CD4-positive, alpha-beta memory T cell (primary cell): ENCODE measurements at regions not wholly inside any gene's neighbourhood (a gene's known extent, or its start where the extent isn't known, plus 50 kb on each side); places are given as distances from the start of the nearest gene placed in this dataset.
"Not testable (repeated sequence)": the region's sequence is repeated elsewhere in the genome, so short reads cannot be mapped to it uniquely, and the experiment has no call there.

Experiments used
- CTCF ChIA-PET: fragments of 350-600 bp; sonication (Branson Sonifier 250); formaldehyde crosslinking; loops from one replicate; lab custom pipeline; 2021; ENCODE audit warnings: inconsistent platforms; ENCODE audit not compliant: partially characterized antibody; lab: Charles Lee
- POLR2A ChIA-PET: fragments of 350-600 bp; sonication (Branson Sonifier 250); formaldehyde crosslinking; loops from one replicate; lab custom pipeline; 2021; ENCODE audit not compliant: partially characterized antibody; lab: Charles Lee
- DNase-seq, 5 donors: peaks; one replicate each; pipeline versions ENCODE4 v3.0.0 to v3.0.0-alpha.2; 2020 to 2022; ENCODE audit warnings: mixed read lengths in 1 of 5
- H3K27ac ChIP-seq: one replicate; pipeline ENCODE4 v1.7.0; 2013; ENCODE audit warnings: low read depth, low read length
- H3K27me3 ChIP-seq: 2 replicates; pipeline ENCODE4 v1.7.0; 2013; ENCODE audit warnings: mild to moderate bottlenecking, low read length, moderate library complexity; ENCODE audit not compliant: insufficient read depth
- H3K36me3 ChIP-seq: 2 replicates; pipeline ENCODE4 v1.7.0; 2013; ENCODE audit warnings: mild to moderate bottlenecking, low read length, moderate library complexity; ENCODE audit not compliant: insufficient read depth
- H3K4me1 ChIP-seq: 2 replicates; pipeline ENCODE4 v1.7.0; 2013; ENCODE audit warnings: mild to moderate bottlenecking, low read length, moderate library complexity; ENCODE audit not compliant: insufficient read depth
- H3K4me3 ChIP-seq, 2 donors: one replicate each; pipeline ENCODE4 v1.7.0; 2013; ENCODE audit warnings: low read length in 2 of 2, mild to moderate bottlenecking in 1 of 2
- H3K9me3 ChIP-seq, 2 donors: one replicate each; pipeline ENCODE4 v1.7.0; 2013; ENCODE audit warnings: low read length in 2 of 2, control low read depth in 1 of 2; ENCODE audit not compliant: control insufficient read depth in 1 of 2
- H3K27ac Mint-ChIP-seq, 7 donors: one replicate each; pipeline ENCODE4 v1.8.0; 2020 to 2021; ENCODE audit warnings: mixed read lengths in 7 of 7, mild to moderate bottlenecking in 6 of 7, inconsistent platforms in 3 of 7, moderate library complexity in 3 of 7
- H3K27me3 Mint-ChIP-seq, 2 donors: one replicate each; pipeline ENCODE4 v1.8.0; 2020 to 2021; ENCODE audit warnings: mixed read lengths in 2 of 2
- H3K36me3 Mint-ChIP-seq, 2 donors: one replicate each; pipeline ENCODE4 v1.8.0; 2020 to 2021; ENCODE audit warnings: mixed read lengths in 2 of 2, inconsistent platforms in 1 of 2, mild to moderate bottlenecking in 1 of 2
- H3K4me1 Mint-ChIP-seq, 4 donors: one replicate each; pipeline ENCODE4 v1.8.0; 2020 to 2021; ENCODE audit warnings: mixed read lengths in 4 of 4, mild to moderate bottlenecking in 1 of 4
- H3K4me3 Mint-ChIP-seq, 8 donors: one replicate each; pipeline ENCODE4 v1.8.0; 2020 to 2021; ENCODE audit warnings: mixed read lengths in 8 of 8, mild to moderate bottlenecking in 7 of 8, moderate library complexity in 6 of 8, inconsistent platforms in 3 of 8
- H3K9me3 Mint-ChIP-seq, 8 donors: one replicate each; pipeline ENCODE4 v1.8.0; 2020 to 2021; ENCODE audit warnings: mixed read lengths in 8 of 8, mild to moderate bottlenecking in 5 of 8, inconsistent platforms in 3 of 8, moderate library complexity in 1 of 8
- intact Hi-C: fragments of 100-400 bp; cut with micrococcal nuclease; formaldehyde crosslinking; loops from one replicate; pipeline ENCODE4 v1.15.1; 2023

DNA sequence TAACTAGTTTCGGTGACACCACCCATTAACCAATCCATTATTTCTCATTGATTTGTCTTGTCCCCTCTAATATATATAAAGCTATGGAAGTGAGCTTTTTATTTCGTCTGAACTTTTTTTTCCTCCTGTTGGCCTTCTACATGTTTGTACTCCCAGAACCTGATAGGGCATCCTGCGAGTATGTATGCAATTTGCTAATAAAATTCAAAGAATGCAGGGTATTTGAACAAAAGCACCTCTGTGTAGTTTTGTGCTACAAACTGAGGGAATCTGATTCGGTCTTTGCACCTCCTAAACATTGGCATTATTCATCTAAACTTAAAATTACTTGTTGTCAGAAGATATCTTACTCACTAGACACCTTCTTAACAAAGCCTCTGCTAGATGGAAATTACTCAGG lies 242.9 kb upstream of the TMEFF2 start:
- Mint-ChIP-seq H3K27ac (no peak overlapping the region), H3K27me3 (no peaks in the 10 kb centered on the region), H3K9me3 (no peaks in the 10 kb centered on the region), H3K4me1 (no peaks in the 10 kb centered on the region), H3K36me3 (no peaks in the 10 kb centered on the region), H3K4me3 (no peak overlapping the region)
- Histone ChIP-seq H3K27ac (no peak overlapping the region), H3K27me3 (no peaks in the 10 kb centered on the region), H3K4me3 (no peak overlapping the region), H3K4me1 (no peaks in the 10 kb centered on the region), H3K36me3 (no peaks in the 10 kb centered on the region), H3K9me3 (no peaks in the 10 kb centered on the region)
- ChIA-PET CTCF (no interaction called here), POLR2A (no interaction called here)
- intact Hi-C loops = no loop called here
- DNase-seq = no peak

DNA sequence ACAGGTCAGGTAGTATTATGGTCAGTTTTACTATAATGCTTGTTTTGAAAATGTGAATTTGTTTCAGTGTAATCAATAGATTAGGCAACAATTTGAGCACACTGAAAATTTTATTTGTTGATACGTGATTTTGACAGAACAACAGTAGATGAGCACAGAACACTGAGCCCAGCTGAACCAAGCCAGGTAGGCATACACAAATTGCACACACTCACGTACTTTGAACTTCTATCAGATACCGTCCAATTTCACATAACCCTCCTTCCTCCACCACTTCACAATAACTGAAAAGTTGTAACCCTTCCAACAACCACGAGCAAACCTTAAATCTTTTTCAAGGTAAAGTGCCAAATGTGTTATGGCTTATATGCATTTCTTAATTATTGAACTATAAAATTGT lies 229.5 kb upstream of the TMEFF2 start:
- no peaks in the 10 kb centered on the region for H3K27me3 ChIP-seq

DNA sequence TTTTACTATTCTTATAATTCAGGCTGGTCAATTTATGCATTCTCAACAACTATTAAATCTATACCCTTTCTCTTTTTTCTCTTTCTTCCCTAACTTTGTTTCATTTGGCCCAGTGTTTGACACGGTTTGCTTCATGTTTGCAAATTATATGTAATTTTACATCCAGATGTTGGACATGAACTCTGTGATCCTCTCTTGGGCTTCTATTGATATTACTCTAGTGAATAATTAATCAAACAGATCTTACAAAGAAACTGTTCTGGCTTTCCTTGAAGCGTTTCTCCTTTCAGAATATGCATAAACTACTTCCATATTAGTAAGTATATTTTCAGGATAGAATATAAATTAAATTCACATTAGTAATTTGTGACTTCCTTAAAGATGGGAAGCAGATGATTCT lies 225.1 kb upstream of the TMEFF2 start:
- Histone ChIP-seq H3K4me1 (no peaks in the 10 kb centered on the region), H3K9me3 (no peaks in the 10 kb centered on the region), H3K4me3 (no peak overlapping the region), H3K27me3 (no peaks in the 10 kb centered on the region), H3K36me3 (no peaks in the 10 kb centered on the region), H3K27ac (no peak overlapping the region)
- Mint-ChIP-seq H3K9me3 (no peaks in the 10 kb centered on the region), H3K27ac (no peak overlapping the region), H3K4me3 (no peak overlapping the region), H3K27me3 (no peaks in the 10 kb centered on the region), H3K36me3 (no peaks in the 10 kb centered on the region), H3K4me1 (no peaks in the 10 kb centered on the region)
- ChIA-PET POLR2A (no interaction called here), CTCF (no interaction called here)
- no peak for DNase-seq
- intact Hi-C loops = no loop called here

More for the DNA sequence above, 229.5 kb upstream of the TMEFF2 start:
- Histone ChIP-seq H3K9me3 (no peaks in the 10 kb centered on the region), H3K27ac (no peak overlapping the region), H3K36me3 (no peaks in the 10 kb centered on the region), H3K4me1 (no peaks in the 10 kb centered on the region), H3K4me3 (no peak overlapping the region)
- CTCF ChIA-PET = no interaction called here
- Mint-ChIP-seq H3K27ac (no peak overlapping the region), H3K4me3 (no peak overlapping the region), H3K27me3 (no peaks in the 10 kb centered on the region), H3K9me3 (peaks cover 0 to 2% (median 0%) of the 10 kb centered on the region in 8 donors), H3K4me1 (no peaks in the 10 kb centered on the region), H3K36me3 (no peaks in the 10 kb centered on the region)
- intact Hi-C loops = no loop called here
- DNase-seq = no peak
- POLR2A ChIA-PET = no interaction called here

DNA sequence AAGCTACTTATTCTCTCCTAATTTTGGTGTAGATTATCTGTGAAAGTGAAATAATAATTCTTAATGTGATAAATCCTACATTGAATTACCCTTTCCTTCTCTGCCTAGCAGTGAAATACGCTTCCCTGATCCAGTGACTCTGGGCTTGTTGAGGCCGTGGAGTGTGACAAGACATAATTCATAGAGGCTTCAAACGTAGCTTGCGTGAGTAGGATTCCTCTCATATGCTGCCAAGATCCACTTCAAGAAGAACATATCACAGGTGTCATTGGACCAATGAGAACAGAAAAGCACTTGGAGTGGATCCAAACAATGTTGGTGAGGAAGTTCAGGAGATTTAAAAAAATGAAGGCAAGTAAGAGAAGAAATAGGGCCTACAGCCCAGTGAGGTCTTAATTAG lies 221.3 kb upstream of the TMEFF2 start:
- Histone ChIP-seq H3K27me3 (no peaks in the 10 kb centered on the region), H3K36me3 (no peaks in the 10 kb centered on the region), H3K27ac (no peak overlapping the region), H3K4me3 (no peak overlapping the region), H3K4me1 (no peaks in the 10 kb centered on the region), H3K9me3 (no peaks in the 10 kb centered on the region)
- H3K4me3 Mint-ChIP-seq = no peak overlapping the region
- H3K4me1 Mint-ChIP-seq = no peaks in the 10 kb centered on the region
- CTCF ChIA-PET = no interaction called here
- no peaks in the 10 kb centered on the region for H3K36me3 Mint-ChIP-seq
- POLR2A ChIA-PET = no interaction called here
- no peak overlapping the region for H3K27ac Mint-ChIP-seq
- peaks cover 0 to 6% (median 0%) of the 10 kb centered on the region in 8 donors for H3K9me3 Mint-ChIP-seq
- intact Hi-C loops = no loop called here
- no peak for DNase-seq
- H3K27me3 Mint-ChIP-seq = no peaks in the 10 kb centered on the region

DNA sequence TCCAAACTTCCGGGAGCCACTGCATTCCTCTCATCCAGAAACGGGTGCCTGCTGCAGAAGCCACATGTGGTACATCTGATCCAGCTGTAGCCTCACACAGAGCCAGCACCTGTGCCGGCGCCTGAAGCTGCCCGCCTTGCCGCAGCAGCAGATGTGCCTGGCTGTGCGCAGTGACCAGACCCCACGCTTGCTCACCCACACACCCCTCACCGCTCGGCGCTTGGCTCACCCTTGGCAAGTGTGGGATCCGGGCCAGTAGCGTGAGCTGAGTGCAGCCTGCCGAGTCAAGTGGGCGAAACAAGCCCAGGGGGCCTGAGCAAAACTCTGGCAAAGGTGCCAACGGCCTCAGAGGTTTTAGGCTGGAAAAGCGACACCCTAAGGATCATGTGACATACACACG lies 220.1 kb upstream of the TMEFF2 start:
- Histone ChIP-seq H3K4me1 (no peaks in the 10 kb centered on the region), H3K36me3 (no peaks in the 10 kb centered on the region), H3K4me3 (no peak overlapping the region), H3K27ac (no peak overlapping the region), H3K9me3 (no peaks in the 10 kb centered on the region), H3K27me3 (no peaks in the 10 kb centered on the region)
- Mint-ChIP-seq H3K36me3 (no peaks in the 10 kb centered on the region), H3K4me1 (no peaks in the 10 kb centered on the region), H3K4me3 (no peak overlapping the region), H3K27ac (no peak overlapping the region), H3K9me3 (peaks cover 0 to 6% (median 0%) of the 10 kb centered on the region in 8 donors), H3K27me3 (no peaks in the 10 kb centered on the region)
- no peak for DNase-seq
- intact Hi-C loops = no loop called here
- CTCF ChIA-PET = no interaction called here
- POLR2A ChIA-PET = no interaction called here

DNA sequence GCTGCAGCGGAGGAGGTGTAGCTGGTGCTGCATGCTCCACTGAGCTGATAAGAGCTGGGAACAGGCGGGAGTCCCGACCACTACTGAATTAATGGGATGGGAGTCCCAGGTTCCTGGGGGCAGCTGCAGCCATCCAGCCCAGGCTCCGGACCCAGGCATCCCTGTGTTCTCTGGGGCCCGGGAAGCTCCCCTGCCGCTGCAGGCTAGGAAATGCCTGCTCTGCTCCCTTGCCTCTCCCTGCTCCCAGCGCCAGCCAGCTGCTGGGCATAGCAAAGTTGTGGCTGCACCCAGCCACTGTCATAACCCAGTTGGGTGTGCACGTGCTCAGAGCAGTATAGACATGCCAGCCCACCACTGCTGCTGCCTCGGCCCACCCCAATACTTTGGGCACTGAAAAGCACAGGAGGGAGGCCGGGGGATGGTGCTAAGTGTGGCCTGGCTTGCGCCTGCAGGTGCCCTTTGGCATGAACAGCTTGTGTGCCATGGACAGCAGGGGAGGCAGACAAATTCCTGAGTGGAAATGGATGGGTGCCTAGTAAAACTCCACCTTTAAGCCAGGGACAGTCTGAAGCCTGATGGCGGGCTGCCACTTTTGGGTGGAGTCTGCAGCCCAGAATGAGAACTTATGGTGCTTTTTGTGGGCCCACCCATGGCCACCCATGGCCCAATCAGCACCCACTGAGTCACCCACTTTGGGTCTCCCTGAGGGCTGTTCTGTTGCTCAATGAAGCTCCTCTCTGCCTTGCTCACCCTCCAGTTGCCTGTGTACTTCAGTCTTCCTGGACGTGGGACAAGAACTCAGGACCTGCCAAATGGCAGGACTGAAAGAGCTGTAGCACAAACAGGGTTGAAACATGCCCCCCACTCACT lies 219.3 kb upstream of the TMEFF2 start:
- no peak for DNase-seq
- no peaks in the 10 kb centered on the region for H3K36me3 Mint-ChIP-seq

DNA sequence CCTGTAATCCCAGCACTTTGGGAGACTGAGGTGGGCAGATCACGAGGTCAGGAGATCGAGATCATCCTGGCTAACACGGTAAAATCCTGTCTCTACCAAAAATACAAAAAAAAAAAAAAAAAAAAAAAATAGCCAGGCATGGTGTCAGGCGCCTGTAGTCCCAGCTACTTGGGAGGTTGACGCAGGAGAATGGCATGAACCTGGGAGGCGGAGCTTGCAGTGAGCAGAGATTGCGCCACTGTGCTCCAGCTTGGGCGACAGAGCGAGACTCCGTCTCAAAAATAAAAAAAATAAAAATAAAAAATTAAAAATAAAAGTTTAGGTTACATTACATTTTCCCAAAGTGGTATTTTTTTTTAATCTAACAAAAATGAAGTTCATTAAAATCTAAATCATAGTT lies 218.1 kb upstream of the TMEFF2 start:
- H3K4me1 ChIP-seq, H3K4me3 Mint-ChIP-seq, H3K4me1 Mint-ChIP-seq, H3K36me3 Mint-ChIP-seq, H3K27me3 Mint-ChIP-seq, H3K9me3 ChIP-seq, H3K27me3 ChIP-seq, H3K27ac Mint-ChIP-seq, intact Hi-C loops, H3K36me3 ChIP-seq, POLR2A ChIA-PET, H3K27ac ChIP-seq, H3K4me3 ChIP-seq, CTCF ChIA-PET, DNase-seq, H3K9me3 Mint-ChIP-seq: not testable (repeated sequence)

More for the DNA sequence above, 219.3 kb upstream of the TMEFF2 start:
- Histone ChIP-seq H3K9me3 (no peaks in the 10 kb centered on the region), H3K27ac (no peak overlapping the region), H3K27me3 (no peaks in the 10 kb centered on the region), H3K4me3 (no peak overlapping the region), H3K4me1 (no peaks in the 10 kb centered on the region), H3K36me3 (no peaks in the 10 kb centered on the region)
- ChIA-PET POLR2A (no interaction called here), CTCF (no interaction called here)
- peaks cover 0 to 6% (median 0%) of the 10 kb centered on the region in 8 donors for H3K9me3 Mint-ChIP-seq
- intact Hi-C loops = no loop called here
- H3K4me3 Mint-ChIP-seq = no peak overlapping the region
- H3K27ac Mint-ChIP-seq = no peak overlapping the region
- H3K27me3 Mint-ChIP-seq = no peaks in the 10 kb centered on the region
- no peaks in the 10 kb centered on the region for H3K4me1 Mint-ChIP-seq
